ENCODE measurements at regions not wholly inside any gene's neighbourhood (a gene's known extent, or its start where the extent isn't known, plus 50 kb on each side); places are given as distances from the start of the nearest gene placed in this dataset.
A peak's percentile ranks its signal among the peaks of the same experiment; 100 is the strongest.

DNA sequence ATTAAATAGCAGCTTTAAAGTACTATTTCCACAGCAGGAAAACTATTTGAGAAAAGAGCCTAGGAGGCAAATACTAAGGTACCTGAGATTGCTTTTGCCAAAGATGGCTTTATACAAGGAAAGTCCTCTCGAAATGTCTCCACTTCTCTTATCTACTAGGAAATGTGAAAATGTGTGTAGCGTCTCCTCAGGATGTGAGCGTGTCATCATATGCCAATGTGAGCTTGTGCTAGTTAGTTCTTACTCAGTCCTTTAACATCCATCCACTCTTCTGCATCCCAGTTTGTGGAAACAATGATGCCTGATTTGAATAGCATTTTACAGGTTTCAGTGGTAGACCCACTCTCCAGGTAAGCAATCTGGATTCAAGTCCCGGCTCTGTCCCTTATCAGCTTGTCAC lies 421.0 kb downstream of the DYNC2H1 start:
- H3K4me3 ChIP-seq (ENCODE audit: low read length) = no peak overlapping the region
- DNase-seq (ENCODE audit: low read depth, low spot score) = no peak

- no peak for DNase-seq (ENCODE audit: low read depth, low spot score)
- no peak overlapping the region for H3K4me3 ChIP-seq (ENCODE audit: low read length)
Observed at GRCh38 chr11:103532133-103532788, 423.0 kb downstream of the DYNC2H1 start.

GRCh38 chr11:103534191-103534590 lies 425.0 kb downstream of the DYNC2H1 start:
- no peak overlapping the region for H3K4me3 ChIP-seq (ENCODE audit: low read length)
- DNase-seq (ENCODE audit: low read depth, low spot score) = no peak

- no peak for DNase-seq (ENCODE audit: low read depth, low spot score)
- no peak overlapping the region for H3K4me3 ChIP-seq (ENCODE audit: low read length)
Observed at GRCh38 chr11:103534959-103535358, 425.7 kb downstream of the DYNC2H1 start.

- no peak overlapping the region for H3K4me3 ChIP-seq (ENCODE audit: low read length)
- DNase-seq (ENCODE audit: low read depth, low spot score) = no peak
Observed at GRCh38 chr11:103536335-103536722, 427.1 kb downstream of the DYNC2H1 start.

DNA sequence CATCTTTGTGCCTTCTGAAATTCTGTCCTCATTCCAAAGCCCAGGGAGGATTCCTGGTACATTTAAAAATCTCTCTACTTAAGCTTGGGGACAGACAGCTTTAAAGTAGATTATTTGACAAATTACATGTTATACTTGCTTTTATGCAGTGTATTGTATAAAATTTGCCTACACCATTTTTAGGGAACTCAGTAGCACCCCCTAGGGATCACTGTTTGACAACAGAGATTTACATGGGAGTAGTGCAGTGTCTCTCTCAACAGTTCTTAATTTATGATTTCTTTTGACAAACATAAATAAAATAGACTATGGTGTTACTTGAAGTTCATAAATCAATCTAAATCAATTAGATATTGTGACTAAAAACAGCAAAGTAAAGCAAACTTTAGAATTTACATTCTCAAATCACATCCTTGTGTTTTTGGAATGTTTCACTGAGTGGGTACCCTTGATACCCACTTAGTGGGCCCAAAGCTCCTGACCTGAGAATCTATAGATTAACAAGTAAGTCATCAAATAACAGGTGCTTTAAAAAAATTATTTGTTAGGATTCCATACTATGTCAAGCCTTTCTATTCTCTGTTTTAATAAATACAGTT lies 428.8 kb downstream of the DYNC2H1 start:
- peak; percentile 18 for DNase-seq (ENCODE audit: low read depth, low spot score)
- H3K4me3 ChIP-seq (ENCODE audit: low read length) = no peak overlapping the region

- no peak for DNase-seq (ENCODE audit: low read depth, low spot score)
- no peak overlapping the region for H3K4me3 ChIP-seq (ENCODE audit: low read length)
Observed at GRCh38 chr11:103539166-103539565, 429.9 kb downstream of the DYNC2H1 start.

GRCh38 chr11:103541186-103541795 lies 432.1 kb downstream of the DYNC2H1 start:
- peak; percentile 17 for DNase-seq (ENCODE audit: low read depth, low spot score)
- no peak overlapping the region for H3K4me3 ChIP-seq (ENCODE audit: low read length)

DNA sequence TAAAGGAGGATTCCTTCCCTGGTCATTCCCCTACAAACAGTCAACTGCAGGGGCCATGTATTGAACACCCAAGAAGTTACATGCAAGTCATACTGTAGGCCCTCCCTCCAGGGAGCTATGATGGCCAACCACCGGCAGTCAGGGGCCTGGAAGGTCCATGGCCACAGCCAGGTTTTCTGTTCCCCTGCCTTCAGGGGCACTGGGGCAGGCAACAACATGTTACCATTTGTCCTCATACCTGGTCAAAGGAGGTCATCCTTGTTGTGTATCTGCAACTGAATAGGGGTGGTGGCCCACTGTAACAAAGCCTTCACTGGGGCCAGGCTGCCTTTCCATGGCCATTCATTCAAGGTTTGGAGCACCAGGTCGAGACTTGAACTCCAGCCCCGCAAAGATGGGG lies 433.6 kb downstream of the DYNC2H1 start:
- no peak for DNase-seq (ENCODE audit: low read depth, low spot score)
- no peak overlapping the region for H3K4me3 ChIP-seq (ENCODE audit: low read length)

- DNase-seq (ENCODE audit: low read depth, low spot score) = no peak
Observed at GRCh38 chr11:103543456-103543855, 434.2 kb downstream of the DYNC2H1 start.

DNA sequence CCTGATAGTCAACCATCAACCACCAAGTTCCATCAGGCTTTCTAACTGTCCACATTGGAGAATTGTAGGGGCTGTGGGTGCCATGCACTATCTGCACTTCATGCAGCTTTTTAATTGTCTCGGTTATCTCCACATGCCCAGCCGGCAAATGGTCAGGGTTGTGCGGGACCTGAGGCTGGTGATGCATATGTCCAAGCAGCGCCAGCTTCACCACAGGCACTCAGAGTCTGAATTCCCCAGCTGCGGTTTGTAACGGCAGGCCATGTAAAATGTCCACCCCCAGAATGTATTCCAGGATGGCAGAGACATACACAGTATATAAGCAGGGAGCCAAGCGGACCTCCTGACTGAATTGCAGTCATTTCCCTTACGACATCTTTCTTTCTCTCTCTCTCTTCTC lies 435.6 kb downstream of the DYNC2H1 start:
- H3K4me3 ChIP-seq (ENCODE audit: low read length) = no peak overlapping the region
- DNase-seq (ENCODE audit: low read depth, low spot score) = no peak

More at GRCh38 chr11:103543456-103543855, 434.2 kb downstream of the DYNC2H1 start:
- no peak overlapping the region for H3K4me3 ChIP-seq (ENCODE audit: low read length)

DNA sequence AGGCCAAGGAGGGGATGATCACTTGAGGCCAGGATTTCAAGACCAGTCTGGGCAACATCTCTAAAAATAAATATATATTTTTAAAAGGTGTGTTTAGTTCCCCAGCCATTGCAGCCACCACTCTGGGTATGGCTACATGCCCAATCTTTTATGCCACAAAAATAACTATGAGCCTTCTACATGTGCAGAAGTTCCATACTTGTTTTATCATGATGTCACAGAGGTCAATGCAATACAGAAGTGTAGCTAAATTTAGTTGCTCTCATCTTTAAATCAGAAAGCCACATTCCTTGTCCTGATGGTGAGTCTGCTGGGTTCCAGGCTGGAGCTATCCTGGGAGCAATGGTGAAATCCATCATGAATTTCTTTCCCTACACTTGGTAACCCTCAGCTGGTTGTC lies 436.3 kb downstream of the DYNC2H1 start:
- DNase-seq (ENCODE audit: low read depth, low spot score) = no peak
- H3K4me3 ChIP-seq (ENCODE audit: low read length) = no peak overlapping the region

DNA sequence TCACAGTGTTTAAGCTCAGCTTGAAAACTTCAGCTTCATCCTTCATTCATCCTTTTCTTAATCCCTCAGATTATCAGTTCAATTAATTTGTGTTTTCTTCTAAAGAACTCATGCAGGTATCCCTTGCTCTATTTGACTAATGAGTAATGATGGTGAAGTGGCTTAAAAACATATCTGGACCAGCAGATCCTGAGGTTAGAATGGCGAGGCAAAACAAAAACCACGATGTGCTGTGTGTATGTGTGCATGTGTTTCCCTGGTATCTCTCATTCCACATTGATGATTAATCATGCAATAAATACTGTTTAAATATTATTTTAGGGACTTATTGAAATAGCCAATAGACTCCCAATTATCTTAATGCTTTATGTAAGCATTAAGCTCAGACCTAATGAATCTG lies 437.0 kb downstream of the DYNC2H1 start:
- DNase-seq (ENCODE audit: low read depth, low spot score) = no peak
- no peak overlapping the region for H3K4me3 ChIP-seq (ENCODE audit: low read length)

DNA sequence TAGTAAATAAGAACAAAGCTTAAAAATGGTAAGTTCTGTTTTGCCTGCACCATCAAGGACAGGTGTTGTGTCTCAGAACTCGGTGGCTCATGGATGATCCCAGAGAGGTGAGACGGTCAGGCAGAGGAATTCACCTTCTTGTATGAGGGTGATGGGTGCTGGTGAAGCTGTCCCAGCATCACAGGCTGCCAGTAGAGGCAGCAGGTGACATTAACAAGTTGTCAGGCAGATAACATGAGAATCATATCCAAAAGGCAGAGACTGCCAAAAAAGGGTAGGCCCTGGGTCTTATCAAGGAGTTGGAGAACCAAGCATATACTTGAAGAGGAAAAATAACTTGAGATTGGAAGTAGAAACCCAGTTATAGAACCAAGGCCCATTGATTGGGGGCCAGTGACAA lies 437.8 kb downstream of the DYNC2H1 start:
- DNase-seq (ENCODE audit: low read depth, low spot score) = no peak
- H3K4me3 ChIP-seq (ENCODE audit: low read length) = no peak overlapping the region

GRCh38 chr11:103547691-103548090 lies 438.5 kb downstream of the DYNC2H1 start:
- no peak overlapping the region for H3K4me3 ChIP-seq (ENCODE audit: low read length)
- no peak for DNase-seq (ENCODE audit: low read depth, low spot score)

- no peak overlapping the region for H3K4me3 ChIP-seq (ENCODE audit: low read length)
- no peak for DNase-seq (ENCODE audit: low read depth, low spot score)
Observed at GRCh38 chr11:103548838-103549237, 439.6 kb downstream of the DYNC2H1 start.

DNA sequence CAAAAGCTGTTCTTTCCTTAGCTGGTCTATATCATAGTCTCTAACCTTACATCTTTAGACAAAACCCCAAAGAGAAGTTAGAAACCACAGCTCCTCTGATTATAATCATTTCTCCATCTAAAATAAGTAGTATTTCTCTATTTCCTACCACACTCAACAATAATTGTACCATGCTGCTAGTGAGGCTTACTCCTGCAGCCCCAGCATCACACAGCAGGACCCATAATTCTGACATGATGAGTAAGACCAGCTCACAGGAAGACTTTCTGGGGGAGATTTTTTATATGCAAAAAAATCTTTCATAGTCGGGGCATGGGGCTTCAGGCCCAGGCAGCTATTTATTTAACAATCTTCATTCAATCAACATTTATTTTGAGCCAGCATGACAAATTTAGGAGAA lies 441.6 kb downstream of the DYNC2H1 start:
- no peak for DNase-seq (ENCODE audit: low read depth, low spot score)
- no peak overlapping the region for H3K4me3 ChIP-seq (ENCODE audit: low read length)

GRCh38 chr11:103552086-103552485 lies 442.9 kb downstream of the DYNC2H1 start:
- no peak overlapping the region for H3K4me3 ChIP-seq (ENCODE audit: low read length)
- no peak for DNase-seq (ENCODE audit: low read depth, low spot score)

- DNase-seq (ENCODE audit: low read depth, low spot score) = no peak
- no peak overlapping the region for H3K4me3 ChIP-seq (ENCODE audit: low read length)
Observed at GRCh38 chr11:103556171-103556570, 446.9 kb downstream of the DYNC2H1 start.

GRCh38 chr11:103566116-103566515 lies 456.9 kb downstream of the DYNC2H1 start:
- DNase-seq (ENCODE audit: low read depth, low spot score) = no peak
- no peak overlapping the region for H3K4me3 ChIP-seq (ENCODE audit: low read length)

GRCh38 chr11:103581760-103582159 lies 454.7 kb upstream of the DDI1 start:
- no peak for DNase-seq (ENCODE audit: low read depth, low spot score)
- H3K4me3 ChIP-seq (ENCODE audit: low read length) = no peak overlapping the region

All from Jurkat, Clone E6-1 (cell line).